ENCODE measurements at regions not wholly inside any gene's neighbourhood (a gene's known extent, or its start where the extent isn't known, plus 50 kb on each side); places are given as distances from the start of the nearest gene placed in this dataset.

- TF ChIP-seq CTCF (IDR thresholded peaks at IDR 0.05) (no peak), POLR2A (IDR thresholded peaks at IDR 0.05) (no peak), EP300 (IDR thresholded peaks at IDR 0.05) (no peak)
Observed at GRCh38 chr15:29962407-29962806, 120.3 kb upstream of the GOLGA8J start.

Measured in sigmoid colon (tissue), 4 donors.